K562 (cell line): ENCODE measurements at regions not wholly inside any gene's neighbourhood (a gene's known extent, or its start where the extent isn't known, plus 50 kb on each side); places are given as distances from the start of the nearest gene placed in this dataset.

Experiments used
- ATAC-seq: fragments of 200-7000 bp; cut with Tn5 transposase; 3 replicates; pipeline ENCODE4 v1.9.1; 2020; ENCODE audit warnings: moderate library complexity
- BruUV-seq: library from RNA; stranded (reverse); fragments of 400-500 nt; replicated peaks from 2 replicates; lab custom pipeline; 2021; lab: Mats Ljungman, UMichigan
- CTCF ChIA-PET: fragments of 300-600 bp; formaldehyde crosslinking; extraction: SDS; loops from one replicate; lab custom pipeline; 2021; ENCODE audit warnings: low intra/inter-chr PET ratio; lab: Yijun Ruan, JAX
- POLR2A ChIA-PET: fragments of 300-600, 350-650 bp; sonication (Branson Sonifier 250); formaldehyde crosslinking; extraction: SDS; loops from one replicate; lab custom pipeline; 2021; ENCODE audit warnings: antibody characterized with exemption, inconsistent platforms; lab: Yijun Ruan, JAX
- DNase-seq, 4 experiments: peaks; one replicate each; pipeline versions ENCODE4 v3.0.0 to v3.0.0-alpha.2; 2011 to 2018; ENCODE audit warnings: low spot score in 3 of 4, mixed read lengths in 3 of 4; ENCODE audit errors: extremely low read depth in 1 of 4
- FAIRE-seq: peaks from 2 replicates; lab custom pipeline; 2011; peaks lifted over from hg19 to GRCh38; lab: Jason Lieb, UNC
- H2AFZ ChIP-seq: 2 replicates; pipeline ENCODE4 v1.6.0; 2011; ENCODE audit warnings: low read depth, low read length, control low read depth, inconsistent platforms
- H3K27ac ChIP-seq: fragments of 200-600 bp; 3 replicates; pipeline ENCODE4 v1.8.0; 2011; ENCODE audit warnings: low read depth, mild to moderate bottlenecking, control low read depth, inconsistent platforms, low read length, moderate library complexity, mixed read lengths; ENCODE audit errors: extremely low read depth
- H3K27me3 ChIP-seq, 2 experiments: fragments of 300-600 bp in 1 of 2; 2 replicates in 1 of 2; 3 replicates in 1 of 2; pipeline versions ENCODE4 v1.6.0 to v1.8.0; 2011; ENCODE audit warnings: inconsistent platforms in 2 of 2, low read length in 2 of 2, mild to moderate bottlenecking in 1 of 2, mixed read lengths in 1 of 2, moderate library complexity in 1 of 2; ENCODE audit not compliant: control insufficient read depth in 2 of 2, insufficient read depth in 2 of 2
- H3K36me3 ChIP-seq: fragments of 300-600 bp; 3 replicates; pipeline ENCODE4 v1.8.0; 2011; ENCODE audit warnings: mild to moderate bottlenecking, low read length, inconsistent platforms; ENCODE audit not compliant: control insufficient read depth, insufficient read depth
- H3K4me1 ChIP-seq, 2 experiments: fragments of 200-600 bp in 1 of 2; replicated peaks in 1 of 2; 2 replicates in 1 of 2; 3 replicates in 1 of 2; pipeline versions ENCODE4 v1.5.1 to v1.8.0; 2011; ENCODE audit warnings: inconsistent platforms in 2 of 2, low read length in 2 of 2, mild to moderate bottlenecking in 1 of 2, mixed read lengths in 1 of 2, moderate library complexity in 1 of 2; ENCODE audit not compliant: control insufficient read depth in 2 of 2, insufficient read depth in 2 of 2
- H3K4me2 ChIP-seq: 2 replicates; pipeline ENCODE4 v1.6.1; 2011; ENCODE audit warnings: low read length, control low read depth, inconsistent platforms, mixed read lengths; ENCODE audit not compliant: insufficient read depth
- H3K4me3 ChIP-seq: fragments of 200-600 bp; sonication (generic), shearing (Covaris generic); 2 replicates; pipeline ENCODE4 v1.5.1; 2016; ENCODE audit warnings: control low read depth, inconsistent platforms
- H3K79me2 ChIP-seq: fragments of 200-600 bp; 3 replicates; pipeline ENCODE4 v1.8.0; 2011; ENCODE audit warnings: low read length, inconsistent platforms; ENCODE audit not compliant: control insufficient read depth, insufficient read depth
- H3K9ac ChIP-seq, 2 experiments: 2 replicates each; pipeline versions ENCODE4 v1.6.0 to v1.6.1; 2011; ENCODE audit warnings: low read depth in 2 of 2, low read length in 2 of 2, control low read depth in 1 of 2, inconsistent platforms in 1 of 2, mild to moderate bottlenecking in 1 of 2, mixed read lengths in 1 of 2; ENCODE audit not compliant: insufficient read depth in 1 of 2
- H3K9me1 ChIP-seq: one replicate; pipeline ENCODE4 v1.6.0; 2011; ENCODE audit warnings: inconsistent platforms, mild to moderate bottlenecking, low read length, moderate library complexity; ENCODE audit not compliant: control insufficient read depth, insufficient read depth
- H3K9me3 ChIP-seq: replicated peaks from 2 replicates; pipeline ENCODE4 v1.5.1; 2011; ENCODE audit warnings: low read depth, low read length, inconsistent platforms; ENCODE audit not compliant: control insufficient read depth, insufficient read depth
- H4K20me1 ChIP-seq: replicated peaks from 2 replicates; pipeline ENCODE4 v1.6.1; 2011; ENCODE audit warnings: low read length, inconsistent platforms, mixed read lengths; ENCODE audit not compliant: control insufficient read depth, insufficient read depth
- ATF1 ChIP-seq, 2 experiments: fragments of 450-650 bp in 1 of 2; IDR thresholded peaks; 2 replicates each; pipeline ENCODE4 v1.6.1; 2016; ENCODE audit warnings: missing compliant biosample characterization in 1 of 2, missing genetic modification characterization in 1 of 2
- ATF6 ChIP-seq: sonication (generic); formaldehyde crosslinking; IDR thresholded peaks from 2 replicates; pipeline ENCODE4 v1.4.0; 2020; ENCODE audit warnings: mild to moderate bottlenecking, missing genetic modification reagents
- CCAR2 ChIP-seq: fragments of 200-400 bp; formaldehyde crosslinking; IDR thresholded peaks from 2 replicates; pipeline ENCODE4 v1.6.1; 2017; ENCODE audit warnings: mild to moderate bottlenecking, low read depth, low read length
- DDX20 ChIP-seq: fragments of 450-650 bp; IDR thresholded peaks from 2 replicates; pipeline ENCODE4 v1.6.1; 2016; ENCODE audit warnings: missing genetic modification characterization, low read depth, mild to moderate bottlenecking, missing compliant biosample characterization, moderate library complexity
- EZH2 ChIP-seq: IDR thresholded peaks from 2 replicates; pipeline ENCODE4 v1.6.1; 2012; ENCODE audit warnings: low read depth, mild to moderate bottlenecking, inconsistent platforms, low read length, borderline replicate concordance
- HCFC1 ChIP-seq: IDR thresholded peaks from 2 replicates; pipeline ENCODE4 v1.6.1; 2012; ENCODE audit warnings: low read depth, low read length, improper control_type of control experiment
- KLF10 ChIP-seq: fragments of 250-450 bp; sonication (Bioruptor Pico); IDR thresholded peaks from 2 replicates; pipeline ENCODE4 v1.6.1; 2021; ENCODE audit warnings: matching md5 sums
- PCBP2 ChIP-seq: fragments of 200-400 bp; formaldehyde crosslinking; IDR thresholded peaks from 2 replicates; pipeline ENCODE4 v1.6.1; 2018; ENCODE audit warnings: low read length, low read depth, mild to moderate bottlenecking, moderate library complexity; ENCODE audit not compliant: poor library complexity, severe bottlenecking
- PTTG1 ChIP-seq: fragments of 450-650 bp; IDR thresholded peaks from 2 replicates; pipeline ENCODE4 v1.6.1; 2016; ENCODE audit warnings: low read depth, mild to moderate bottlenecking, missing genetic modification characterization, missing compliant biosample characterization
- TEAD2 ChIP-seq: fragments of 450-650 bp; IDR thresholded peaks from 2 replicates; pipeline ENCODE4 v1.6.1; 2016; ENCODE audit warnings: missing genetic modification characterization, control low read depth, missing compliant biosample characterization
- THRB ChIP-seq: fragments of 450-650 bp; formaldehyde crosslinking; conservative IDR thresholded peaks from 2 replicates; pipeline ENCODE4 v1.4.0; 2022; ENCODE audit warnings: mild to moderate bottlenecking, missing genetic modification characterization
- U2AF2 ChIP-seq: fragments of 200-400 bp; formaldehyde crosslinking; optimal IDR thresholded peaks from 2 replicates; pipeline ENCODE3; 2017; ENCODE audit warnings: low read depth, mild to moderate bottlenecking, low read length
- ZBTB34 ChIP-seq: fragments of 250-450 bp; sonication (Bioruptor Pico); IDR thresholded peaks from 2 replicates; pipeline ENCODE4 v1.8.0; 2021; ENCODE audit warnings: mild to moderate bottlenecking, moderate library complexity
- ZNF639 ChIP-seq, 2 experiments: fragments of 200-800 bp in 1 of 2; sonication (Bioruptor generic) in 1 of 2; sonication (generic) in 1 of 2; formaldehyde crosslinking in 1 of 2; IDR thresholded peaks in 1 of 2; conservative IDR thresholded peaks in 1 of 2; 2 replicates each; pipeline versions ENCODE4 v1.5.0 to v1.6.1; 2016 to 2020; ENCODE audit warnings: missing compliant biosample characterization in 1 of 2, missing genetic modification characterization in 1 of 2, missing genetic modification reagents in 1 of 2
- ZNF764 ChIP-seq: fragments of 250-450 bp; sonication (Bioruptor Pico); IDR thresholded peaks from 2 replicates; pipeline ENCODE4 v1.4.0; 2020; ENCODE audit warnings: low read depth, mild to moderate bottlenecking, moderate library complexity
- WGBS: fragments of 100-300 bp; shearing (Covaris generic); methylation state at CpG from one replicate; pipeline ENCODE4 v1.1.6; 2016; ENCODE audit warnings: low coverage, mixed read lengths; ENCODE audit not compliant: insufficient coverage; ENCODE audit errors: missing lambda C conversion rate; 5-methylcytosine and 5-hydroxymethylcytosine counted together
- in situ Hi-C: fragments of 300-500 bp; cut with MboI; formaldehyde crosslinking; loops from 4 replicates; pipeline ENCODE4 v1.15.0; 2018; ENCODE audit warnings: inconsistent platforms, mixed read lengths
- intact Hi-C: fragments of 100-400 bp; cut with micrococcal nuclease; formaldehyde crosslinking; loops from 2 replicates; pipeline ENCODE4 v1.14.2; 2022

- peaks cover 0 to 4% of the 10 kb centered on the region in 2 experiments; a peak in 1 of 5 replicates for H3K27me3 ChIP-seq
- POLR2A ChIA-PET = no interaction called here
- no peak for ATAC-seq
- DNase-seq = no peak
- no TSS peak for BruUV-seq
- intact Hi-C loops = no loop called here
- H3K9me3 ChIP-seq = no peaks in the 10 kb centered on the region
- no peaks in the 10 kb centered on the region for H3K79me2 ChIP-seq
- no peaks in the 10 kb centered on the region for H3K36me3 ChIP-seq
- CTCF ChIA-PET = no interaction called here
- no peak overlapping the region for H3K9ac ChIP-seq
- no peak overlapping the region for H3K4me3 ChIP-seq
- H3K27ac ChIP-seq = no peak overlapping the region
- no peaks in the 10 kb centered on the region for H3K9me1 ChIP-seq
- 0% methylated on average over 3 of the region's 3 CpGs for WGBS
- TF ChIP-seq THRB (CRISPR knock-in tag) (no peak), PTTG1 (tag) (no peak), EZH2 (no peak), CCAR2 (no peak), ZNF764 (no peak), ATF6 (no peak), ZBTB34 (CRISPR knock-in tag) (no peak), HCFC1 (no peak), ZNF639 (CRISPR knock-in tag; conservative IDR thresholded peaks at IDR 0.05 in 1 of 2, IDR thresholded peaks at IDR 0.05 in 1 of 2) (no peak), ATF1 (CRISPR knock-in tag; IDR thresholded peaks at IDR 0.05) (no peak), ATF1 (tag; IDR thresholded peaks at IDR 0.05) (no peak), PCBP2 (no peak), TEAD2 (no peak), DDX20 (tag) (no peak), U2AF2 (no peak), KLF10 (CRISPR knock-in tag) (no peak)
- H3K4me2 ChIP-seq = no peak overlapping the region
- no peak for FAIRE-seq
- H3K4me1 ChIP-seq = no peaks in the 10 kb centered on the region
- no peak overlapping the region for H2AFZ ChIP-seq
- in situ Hi-C loops = no loop called here
- no peaks in the 10 kb centered on the region for H4K20me1 ChIP-seq
Measured at GRCh38 chr2:67856866-67857265, 205.9 kb downstream of the C1D start.
